HL-60 (cell line): ENCODE measurements at regions not wholly inside any gene's neighbourhood (a gene's known extent, or its start where the extent isn't known, plus 50 kb on each side); places are given as distances from the start of the nearest gene placed in this dataset.

Source experiments
- GABPA ChIP-seq: IDR thresholded peaks from 2 replicates; pipeline ENCODE4 v1.6.1; 2012; ENCODE audit warnings: low read depth
- TF ChIP-seq, protein P1 (sequence below): IDR thresholded peaks from one replicate; pipeline ENCODE4 v1.5.1; 2011; ENCODE audit warnings: low read length, control low read depth, inconsistent platforms; ENCODE audit not compliant: insufficient read depth
- TF ChIP-seq, protein P2 (sequence below): IDR thresholded peaks from 2 replicates; pipeline ENCODE4 v1.6.1; 2012; ENCODE audit warnings: low read depth; ENCODE audit not compliant: insufficient replicate concordance

DNA sequence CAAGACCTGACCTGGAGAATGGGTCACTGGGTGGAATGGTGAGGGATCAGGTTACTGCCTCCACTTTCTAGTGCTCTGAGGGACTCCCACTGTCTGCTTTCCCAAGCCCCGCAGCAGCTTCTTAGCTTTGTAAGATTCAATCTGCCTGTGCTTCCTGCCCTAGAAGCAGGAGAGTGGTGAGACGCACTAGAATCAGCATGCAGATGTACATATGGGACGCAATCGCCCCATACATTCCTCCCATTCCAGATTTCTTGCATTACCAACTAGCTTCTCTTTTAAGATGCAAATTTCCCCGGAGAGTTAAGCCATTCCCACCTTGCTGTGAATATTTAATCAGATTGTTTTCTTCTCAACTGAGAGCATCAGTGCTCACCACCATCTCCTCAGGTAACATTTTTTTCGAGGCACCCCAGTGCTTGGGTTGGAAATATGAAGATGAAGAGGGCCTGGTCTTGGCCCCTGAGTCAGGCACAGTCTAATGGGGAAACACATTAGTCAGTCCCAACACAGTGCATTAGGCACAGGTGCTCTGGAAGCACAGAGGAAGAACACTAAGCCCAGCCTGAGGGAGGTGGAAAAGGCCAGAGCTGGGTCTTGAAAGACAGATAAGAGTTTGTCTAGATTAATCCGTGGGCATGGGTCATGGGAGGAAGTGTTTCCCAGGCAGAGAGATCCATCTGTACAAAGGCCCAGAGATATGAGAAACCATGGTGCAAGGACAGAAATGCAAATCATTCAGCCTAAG is 66.7 kb upstream of the PRPS1 start:
- TF ChIP-seq, protein P1, sequence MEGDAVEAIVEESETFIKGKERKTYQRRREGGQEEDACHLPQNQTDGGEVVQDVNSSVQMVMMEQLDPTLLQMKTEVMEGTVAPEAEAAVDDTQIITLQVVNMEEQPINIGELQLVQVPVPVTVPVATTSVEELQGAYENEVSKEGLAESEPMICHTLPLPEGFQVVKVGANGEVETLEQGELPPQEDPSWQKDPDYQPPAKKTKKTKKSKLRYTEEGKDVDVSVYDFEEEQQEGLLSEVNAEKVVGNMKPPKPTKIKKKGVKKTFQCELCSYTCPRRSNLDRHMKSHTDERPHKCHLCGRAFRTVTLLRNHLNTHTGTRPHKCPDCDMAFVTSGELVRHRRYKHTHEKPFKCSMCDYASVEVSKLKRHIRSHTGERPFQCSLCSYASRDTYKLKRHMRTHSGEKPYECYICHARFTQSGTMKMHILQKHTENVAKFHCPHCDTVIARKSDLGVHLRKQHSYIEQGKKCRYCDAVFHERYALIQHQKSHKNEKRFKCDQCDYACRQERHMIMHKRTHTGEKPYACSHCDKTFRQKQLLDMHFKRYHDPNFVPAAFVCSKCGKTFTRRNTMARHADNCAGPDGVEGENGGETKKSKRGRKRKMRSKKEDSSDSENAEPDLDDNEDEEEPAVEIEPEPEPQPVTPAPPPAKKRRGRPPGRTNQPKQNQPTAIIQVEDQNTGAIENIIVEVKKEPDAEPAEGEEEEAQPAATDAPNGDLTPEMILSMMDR = no peak
- no peak for TF ChIP-seq GABPA
- TF ChIP-seq, protein P2, sequence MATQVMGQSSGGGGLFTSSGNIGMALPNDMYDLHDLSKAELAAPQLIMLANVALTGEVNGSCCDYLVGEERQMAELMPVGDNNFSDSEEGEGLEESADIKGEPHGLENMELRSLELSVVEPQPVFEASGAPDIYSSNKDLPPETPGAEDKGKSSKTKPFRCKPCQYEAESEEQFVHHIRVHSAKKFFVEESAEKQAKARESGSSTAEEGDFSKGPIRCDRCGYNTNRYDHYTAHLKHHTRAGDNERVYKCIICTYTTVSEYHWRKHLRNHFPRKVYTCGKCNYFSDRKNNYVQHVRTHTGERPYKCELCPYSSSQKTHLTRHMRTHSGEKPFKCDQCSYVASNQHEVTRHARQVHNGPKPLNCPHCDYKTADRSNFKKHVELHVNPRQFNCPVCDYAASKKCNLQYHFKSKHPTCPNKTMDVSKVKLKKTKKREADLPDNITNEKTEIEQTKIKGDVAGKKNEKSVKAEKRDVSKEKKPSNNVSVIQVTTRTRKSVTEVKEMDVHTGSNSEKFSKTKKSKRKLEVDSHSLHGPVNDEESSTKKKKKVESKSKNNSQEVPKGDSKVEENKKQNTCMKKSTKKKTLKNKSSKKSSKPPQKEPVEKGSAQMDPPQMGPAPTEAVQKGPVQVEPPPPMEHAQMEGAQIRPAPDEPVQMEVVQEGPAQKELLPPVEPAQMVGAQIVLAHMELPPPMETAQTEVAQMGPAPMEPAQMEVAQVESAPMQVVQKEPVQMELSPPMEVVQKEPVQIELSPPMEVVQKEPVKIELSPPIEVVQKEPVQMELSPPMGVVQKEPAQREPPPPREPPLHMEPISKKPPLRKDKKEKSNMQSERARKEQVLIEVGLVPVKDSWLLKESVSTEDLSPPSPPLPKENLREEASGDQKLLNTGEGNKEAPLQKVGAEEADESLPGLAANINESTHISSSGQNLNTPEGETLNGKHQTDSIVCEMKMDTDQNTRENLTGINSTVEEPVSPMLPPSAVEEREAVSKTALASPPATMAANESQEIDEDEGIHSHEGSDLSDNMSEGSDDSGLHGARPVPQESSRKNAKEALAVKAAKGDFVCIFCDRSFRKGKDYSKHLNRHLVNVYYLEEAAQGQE = no peak
